CD4-positive, alpha-beta T cell treated with Interleukin-2 at 100 ng/mL for 4 hours (primary cell): ENCODE measurements at regions not wholly inside any gene's neighbourhood (a gene's known extent, or its start where the extent isn't known, plus 50 kb on each side); places are given as distances from the start of the nearest gene placed in this dataset.

Experiments
- DNase-seq: peaks from one replicate; pipeline ENCODE4 v3.0.0-alpha.2; 2020; ENCODE audit warnings: low spot score

- no peak for DNase-seq
These were observed 971.1 kb upstream of the ACVR2A start for GRCh38 chr2:146873646-146874259.

GRCh38 chr2:146873056-146873455 lies 971.8 kb upstream of the ACVR2A start:
- no peak for DNase-seq

GRCh38 chr2:146870691-146871090 lies 974.1 kb upstream of the ACVR2A start:
- no peak for DNase-seq

GRCh38 chr2:146869328-146869727 lies 975.5 kb upstream of the ACVR2A start:
- DNase-seq, result no peak

- DNase-seq, result no peak
These were observed 976.8 kb upstream of the ACVR2A start for GRCh38 chr2:146868051-146868450.

DNA sequence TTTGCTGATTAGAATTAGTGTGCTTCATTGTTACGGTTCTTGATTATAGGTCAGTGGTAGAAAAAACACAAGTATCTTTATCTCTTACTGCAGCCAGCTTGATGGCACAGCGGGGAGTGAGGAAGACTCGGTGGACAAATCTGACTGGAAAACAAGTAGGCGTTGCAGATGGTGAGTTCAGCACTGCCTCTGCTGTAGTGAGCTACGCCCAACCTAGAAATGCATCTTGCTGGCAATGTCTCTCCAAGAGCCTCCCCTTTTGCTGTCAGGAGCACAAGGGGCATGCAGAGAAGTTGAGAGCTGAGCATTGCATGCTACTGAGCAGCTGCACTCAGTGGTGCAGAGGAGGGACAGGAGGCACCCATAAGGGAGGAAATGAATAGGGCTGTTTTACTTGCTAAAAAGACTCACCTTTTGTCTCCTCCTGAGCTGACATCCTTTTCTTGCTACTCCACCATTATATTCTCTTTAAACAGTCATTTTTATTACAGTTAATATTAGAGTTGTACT lies 977.3 kb upstream of the ACVR2A start:
- DNase-seq, result no peak

DNA sequence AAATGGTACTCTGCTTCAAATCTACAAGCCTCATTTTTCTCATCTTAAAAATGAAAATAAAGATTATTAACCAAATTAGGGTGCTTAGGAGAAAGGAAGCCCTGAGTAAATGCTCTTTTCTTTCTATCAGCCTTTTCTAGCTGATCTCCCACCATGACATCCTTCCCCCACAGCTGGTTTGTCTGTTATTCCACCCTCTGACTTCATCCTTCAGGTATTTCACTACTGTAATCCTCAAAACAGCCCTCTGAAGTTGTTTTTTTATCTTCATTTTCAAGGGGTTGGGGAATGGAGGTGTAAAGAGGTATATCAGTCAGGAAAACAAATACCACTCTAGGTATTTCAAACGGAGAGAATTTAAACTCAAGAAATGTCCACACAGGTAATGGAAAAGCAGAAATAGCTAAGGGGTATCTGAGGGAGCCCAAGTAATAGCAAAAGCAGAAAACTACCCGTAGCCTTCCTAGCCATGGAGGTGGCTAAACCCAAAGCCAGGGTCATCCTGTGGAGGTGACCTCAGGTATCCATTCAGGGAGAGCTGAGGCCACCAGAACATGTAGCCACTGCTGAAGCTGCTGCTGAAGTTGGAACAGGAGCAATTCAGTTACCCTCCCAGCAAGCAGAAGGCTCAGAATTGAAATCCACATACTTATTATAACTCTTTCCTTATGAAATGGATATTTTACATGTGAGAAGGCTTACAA lies 990.9 kb upstream of the ACVR2A start:
- DNase-seq, result no peak

- no peak for DNase-seq
These were observed 992.2 kb upstream of the ACVR2A start for GRCh38 chr2:146852661-146853060.

DNA sequence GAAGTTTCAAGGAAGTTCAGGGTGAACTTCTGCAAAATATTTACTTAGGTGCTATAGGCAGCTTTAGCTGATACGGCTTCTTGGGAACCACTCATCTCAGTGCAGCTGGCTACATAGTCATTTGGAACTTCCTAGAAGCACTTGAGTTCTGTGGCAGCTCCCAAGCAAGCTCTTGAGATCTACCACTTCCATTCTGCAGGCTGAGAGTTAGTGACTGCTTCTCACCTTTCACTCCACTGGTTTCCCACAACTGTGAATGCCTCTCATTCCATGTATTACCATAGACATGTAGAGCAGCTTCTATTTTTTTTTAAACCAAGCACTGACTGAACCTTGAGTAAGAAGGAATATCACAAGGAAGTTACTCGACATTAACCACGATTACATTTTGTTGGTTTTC lies 994.1 kb upstream of the ACVR2A start:
- no peak for DNase-seq

DNA sequence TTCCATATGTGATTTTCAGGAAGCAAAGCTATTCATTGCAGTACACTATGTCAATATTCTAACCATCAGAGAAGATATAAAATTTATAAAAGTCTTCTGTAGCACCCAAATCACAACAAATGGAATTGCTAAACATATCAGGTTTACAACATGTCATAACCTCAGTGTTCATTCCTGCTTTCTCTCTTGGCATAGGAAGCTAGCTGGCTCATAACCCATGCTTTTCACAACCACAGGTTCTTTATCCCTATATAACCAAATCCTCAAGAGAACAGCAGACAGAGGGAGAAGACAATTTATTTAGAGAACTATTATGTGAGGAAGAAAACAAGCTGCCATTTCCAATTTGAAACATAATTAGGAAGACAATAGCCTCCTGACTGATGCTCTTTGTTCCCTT lies 997.0 kb upstream of the ACVR2A start:
- DNase-seq, result no peak

DNA sequence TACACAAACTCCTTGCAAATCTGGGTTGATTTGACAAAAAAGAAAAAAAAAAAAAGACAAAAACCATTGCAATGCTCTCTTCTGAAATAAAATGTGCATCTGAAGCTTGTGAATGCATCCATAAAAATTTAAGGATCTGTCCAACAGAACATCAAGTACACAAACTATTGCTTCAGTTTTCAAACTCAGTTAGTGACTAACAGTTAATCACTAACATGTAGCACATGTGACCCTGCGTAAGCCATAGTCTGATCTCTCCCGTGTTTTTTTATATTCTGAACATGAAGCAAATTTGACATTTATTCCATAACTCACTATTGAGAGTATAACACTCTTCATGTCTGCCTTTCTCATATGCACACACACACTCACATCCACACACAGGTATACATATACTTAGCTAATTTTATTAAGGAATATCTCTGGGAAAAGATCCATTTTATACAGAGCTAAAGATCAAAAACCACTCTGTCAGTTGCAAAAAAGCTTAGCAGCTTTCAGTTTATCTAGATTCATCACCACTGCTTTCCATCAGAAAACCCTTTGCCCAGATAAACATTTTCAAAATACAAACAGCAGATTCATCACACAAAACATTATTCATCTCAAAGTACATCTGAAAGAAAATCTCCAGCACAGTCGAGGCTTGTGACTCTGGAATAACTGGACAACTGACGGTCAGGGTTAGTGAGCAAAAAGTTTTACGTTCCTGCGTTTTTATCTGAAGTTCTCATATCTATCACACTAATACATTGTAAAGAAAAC lies 1000.4 kb upstream of the ACVR2A start:
- DNase-seq, result no peak

DNA sequence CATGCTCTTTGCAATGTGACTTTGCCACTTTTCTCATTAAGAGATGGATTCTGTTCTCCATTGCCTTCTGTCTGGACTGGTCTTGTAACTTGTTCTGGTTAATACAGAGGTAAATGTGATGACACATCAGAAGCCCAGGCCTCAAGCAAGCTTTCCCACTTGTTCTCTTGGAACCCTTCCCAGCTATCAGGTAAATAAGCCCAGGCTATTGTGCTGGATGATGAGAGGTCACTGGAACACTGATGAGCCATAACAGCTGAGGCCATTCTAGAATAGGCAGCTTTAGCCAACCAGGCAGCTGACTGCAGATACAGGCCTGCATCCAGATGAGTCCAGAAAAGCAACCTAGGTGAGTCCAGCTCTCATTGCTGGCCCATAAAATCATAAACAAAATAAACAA lies 1007.0 kb upstream of the ACVR2A start:
- no peak for DNase-seq

DNA sequence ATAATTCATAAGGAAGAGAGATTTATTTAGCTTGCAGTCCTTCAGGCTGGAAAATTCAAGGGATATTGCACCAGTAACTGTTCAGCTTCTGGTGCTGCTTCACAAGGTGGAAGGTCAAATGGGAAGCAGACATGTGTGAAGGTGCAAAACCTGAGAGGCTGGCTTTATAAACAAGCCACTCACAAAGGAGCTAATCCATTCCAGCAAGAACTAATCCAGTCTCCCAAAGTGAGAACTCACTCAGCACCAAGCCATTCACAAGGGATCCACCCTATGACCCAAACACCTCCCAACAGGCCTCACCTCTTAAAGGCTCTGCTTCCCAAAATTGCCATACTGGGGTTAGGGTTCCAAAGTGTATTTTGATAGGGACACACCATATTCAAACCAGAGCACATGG lies 1018.4 kb upstream of the ACVR2A start:
- DNase-seq, result no peak

GRCh38 chr2:146821836-146822316 lies 1023.0 kb upstream of the ACVR2A start:
- DNase-seq, result no peak

GRCh38 chr2:146820672-146821071 lies 1024.2 kb upstream of the ACVR2A start:
- no peak for DNase-seq

DNA sequence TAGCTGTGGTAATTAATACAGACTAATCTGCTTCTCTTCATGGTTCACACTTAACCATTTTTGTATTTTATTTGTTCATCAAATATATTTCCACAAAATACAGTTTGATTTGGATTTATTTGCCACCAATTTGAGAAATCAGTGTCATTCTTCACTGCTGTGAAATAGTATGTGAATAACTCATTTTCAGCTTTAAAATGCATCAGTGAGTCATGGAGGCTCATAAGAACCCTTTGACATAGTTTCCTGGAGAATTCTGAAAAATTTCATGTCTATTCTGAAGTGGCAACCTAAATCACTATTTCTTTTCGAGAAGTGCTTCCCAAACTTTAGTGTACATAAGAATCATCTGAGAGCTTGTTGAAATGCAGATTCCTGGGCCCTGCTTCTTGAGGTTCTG lies 1026.7 kb upstream of the ACVR2A start:
- DNase-seq, result no peak

DNA sequence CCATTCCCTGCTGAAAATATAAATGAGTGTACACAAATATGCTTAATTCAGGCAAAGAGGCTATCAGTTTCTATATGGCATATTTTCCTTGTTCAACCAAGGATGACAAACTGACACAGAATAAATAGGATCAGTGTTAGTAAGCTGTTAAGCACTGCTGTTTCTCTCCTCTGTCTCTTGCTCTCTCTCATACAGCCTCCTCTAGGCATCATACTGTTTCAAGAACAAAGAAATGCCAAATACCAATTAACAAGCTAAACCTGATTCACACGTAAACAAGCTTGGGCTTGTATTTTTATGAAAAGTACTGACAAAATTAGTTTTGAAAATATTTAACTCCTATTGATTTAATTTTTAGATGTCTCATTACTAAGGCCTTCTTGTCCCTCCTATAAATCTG lies 1027.2 kb upstream of the ACVR2A start:
- no peak for DNase-seq

DNA sequence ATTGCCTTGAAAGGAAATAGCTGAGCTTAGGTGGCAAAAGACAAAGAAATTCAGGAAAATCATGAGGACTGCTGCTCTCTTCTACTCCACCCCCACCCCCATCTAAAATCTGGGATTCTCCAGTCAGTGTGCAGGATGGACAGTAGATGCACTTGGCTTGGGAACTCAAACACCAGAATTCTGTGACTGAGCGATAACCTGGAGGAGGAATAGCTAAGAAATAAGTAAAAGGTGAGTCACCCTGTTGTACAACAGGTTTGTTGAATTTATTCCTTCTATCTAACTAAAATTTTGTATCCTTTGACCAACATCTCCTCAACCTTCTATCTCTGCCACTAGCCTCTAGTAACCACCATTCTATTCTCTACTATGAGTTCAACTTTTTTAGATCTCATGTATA lies 1029.9 kb upstream of the ACVR2A start:
- DNase-seq, result no peak

- no peak for DNase-seq
These were observed 1037.2 kb upstream of the ACVR2A start for GRCh38 chr2:146807568-146808168.

- DNase-seq, result no peak
These were observed 1038.3 kb upstream of the ACVR2A start for GRCh38 chr2:146806364-146807005.

GRCh38 chr2:146804288-146804687 lies 1040.5 kb upstream of the ACVR2A start:
- DNase-seq, result no peak

- DNase-seq, result no peak
These were observed 1042.9 kb upstream of the ACVR2A start for GRCh38 chr2:146801886-146802285.
